Astrocyte (in vitro differentiated cells and primary cell): ENCODE measurements at regions not wholly inside any gene's neighbourhood (a gene's known extent, or its start where the extent isn't known, plus 50 kb on each side); places are given as distances from the start of the nearest gene placed in this dataset.

Source experiments
- EZH2 ChIP-seq: IDR thresholded peaks from 2 replicates; pipeline ENCODE4 v1.6.1; 2012; ENCODE audit warnings: mild to moderate bottlenecking, low read length, inconsistent platforms; ENCODE audit not compliant: insufficient read depth
- TF ChIP-seq, protein P1 (sequence below): IDR thresholded peaks from 2 replicates; pipeline ENCODE4 v1.5.1; 2011; ENCODE audit warnings: low read depth, mild to moderate bottlenecking, inconsistent platforms, low read length, moderate library complexity; ENCODE audit not compliant: insufficient read depth

DNA sequence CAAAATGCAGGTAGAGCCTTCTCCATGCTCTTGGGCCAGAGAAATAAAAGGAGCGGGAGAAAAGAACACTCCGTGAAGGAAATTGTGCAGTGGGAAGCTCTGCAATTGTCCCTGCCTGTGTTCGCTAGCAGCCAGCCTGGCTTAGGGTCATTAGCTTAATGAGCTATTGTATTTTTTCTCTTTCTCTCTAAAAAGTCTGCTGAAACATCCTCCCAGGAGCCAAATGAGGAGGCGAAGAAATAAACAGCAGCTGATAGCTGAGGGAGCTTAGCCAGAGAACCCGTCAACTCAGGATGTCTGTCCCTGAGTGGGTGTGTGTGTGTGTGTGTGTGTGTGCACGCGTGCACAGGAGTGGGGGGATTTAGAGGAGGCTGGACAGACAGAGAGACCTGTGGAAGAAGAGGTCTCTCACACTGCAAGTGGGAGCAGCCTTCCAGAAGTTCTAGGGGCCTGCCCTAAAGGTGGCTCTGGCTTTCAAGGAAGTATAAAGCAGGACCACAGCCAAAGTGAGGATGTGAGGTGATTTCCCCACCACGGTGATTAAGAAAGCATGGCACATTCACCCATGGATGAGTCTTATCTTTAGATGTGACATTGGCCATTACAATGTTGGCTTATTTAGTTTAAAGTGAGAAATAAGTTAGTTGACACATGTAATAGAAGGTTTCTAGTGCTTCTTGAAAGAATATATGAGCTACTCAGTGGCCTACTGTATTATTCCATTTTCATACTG lies 690.4 kb downstream of the RNF144A start:
- TF ChIP-seq, protein P1, sequence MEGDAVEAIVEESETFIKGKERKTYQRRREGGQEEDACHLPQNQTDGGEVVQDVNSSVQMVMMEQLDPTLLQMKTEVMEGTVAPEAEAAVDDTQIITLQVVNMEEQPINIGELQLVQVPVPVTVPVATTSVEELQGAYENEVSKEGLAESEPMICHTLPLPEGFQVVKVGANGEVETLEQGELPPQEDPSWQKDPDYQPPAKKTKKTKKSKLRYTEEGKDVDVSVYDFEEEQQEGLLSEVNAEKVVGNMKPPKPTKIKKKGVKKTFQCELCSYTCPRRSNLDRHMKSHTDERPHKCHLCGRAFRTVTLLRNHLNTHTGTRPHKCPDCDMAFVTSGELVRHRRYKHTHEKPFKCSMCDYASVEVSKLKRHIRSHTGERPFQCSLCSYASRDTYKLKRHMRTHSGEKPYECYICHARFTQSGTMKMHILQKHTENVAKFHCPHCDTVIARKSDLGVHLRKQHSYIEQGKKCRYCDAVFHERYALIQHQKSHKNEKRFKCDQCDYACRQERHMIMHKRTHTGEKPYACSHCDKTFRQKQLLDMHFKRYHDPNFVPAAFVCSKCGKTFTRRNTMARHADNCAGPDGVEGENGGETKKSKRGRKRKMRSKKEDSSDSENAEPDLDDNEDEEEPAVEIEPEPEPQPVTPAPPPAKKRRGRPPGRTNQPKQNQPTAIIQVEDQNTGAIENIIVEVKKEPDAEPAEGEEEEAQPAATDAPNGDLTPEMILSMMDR, result no peak
- TF ChIP-seq EZH2, result no peak
